A549 (cell line): ENCODE measurements at regions not wholly inside any gene's neighbourhood (a gene's known extent, or its start where the extent isn't known, plus 50 kb on each side); places are given as distances from the start of the nearest gene placed in this dataset.

Experiments used
- ATAC-seq, 2 experiments: fragments of 200-7000 bp in 1 of 2; fragments of >200 bp in 1 of 2; cut with Nextera tagmentation in 1 of 2; cut with Tn5 transposase in 1 of 2; 3 replicates each; pipeline versions ENCODE4 v1.8.0 to v1.9.1; 2018 to 2020; ENCODE audit warnings: mild to moderate bottlenecking in 1 of 2, moderate library complexity in 1 of 2
- CTCF ChIA-PET: fragments of 300-600 bp; sonication (Branson Sonifier 250); formaldehyde crosslinking; extraction: SDS; loops from one replicate; lab custom pipeline; 2021; ENCODE audit warnings: antibody characterized with exemption, inconsistent platforms; lab: Yijun Ruan, JAX
- POLR2A ChIA-PET: fragments of 350-600 bp; formaldehyde crosslinking; extraction: SDS; loops from one replicate; lab custom pipeline; 2021; ENCODE audit warnings: antibody characterized with exemption, inconsistent platforms; lab: Yijun Ruan, JAX
- DNase-seq, 2 experiments: peaks; one replicate each; pipeline versions ENCODE4 v3.0.0 to v3.0.0-alpha.2; 2011 to 2016; ENCODE audit warnings: low read depth in 1 of 2, low spot score in 1 of 2
- FAIRE-seq: peaks from 2 replicates; lab custom pipeline; 2011; peaks lifted over from hg19 to GRCh38; lab: Jason Lieb, UNC
- H3K27ac ChIP-seq, 2 experiments: fragments of >200 bp; sonication (Bioruptor Twin); formaldehyde crosslinking; 3 replicates each; pipeline ENCODE4 v1.5.1; 2016 to 2017
- H3K4me1 ChIP-seq: fragments of >200 bp; sonication (Bioruptor Twin); formaldehyde crosslinking; 3 replicates; pipeline ENCODE4 v1.6.1; 2016
- H3K4me2 ChIP-seq: fragments of >200 bp; sonication (Bioruptor Twin); formaldehyde crosslinking; 3 replicates; pipeline ENCODE4 v1.6.1; 2016
- H3K4me3 ChIP-seq: fragments of >200 bp; sonication (Bioruptor Twin); formaldehyde crosslinking; 3 replicates; pipeline ENCODE4 v1.5.1; 2016
- H3K9me3 ChIP-seq: fragments of >200 bp; sonication (Bioruptor Twin); formaldehyde crosslinking; 3 replicates; pipeline ENCODE4 v1.6.1; 2016
- BHLHE40 ChIP-seq: IDR thresholded peaks from 2 replicates; pipeline ENCODE4 v1.6.1; 2012; ENCODE audit warnings: low read depth, low read length, inconsistent platforms
- CBX2 ChIP-seq: fragments of 200-600 bp; sonication (generic); IDR thresholded peaks from 2 replicates; pipeline ENCODE4 v1.6.1; 2016; ENCODE audit warnings: low read depth, mild to moderate bottlenecking, borderline replicate concordance
- CEBPB ChIP-seq, 2 experiments: fragments of >200 bp in 1 of 2; sonication (Bioruptor Twin) in 1 of 2; formaldehyde crosslinking in 1 of 2; IDR thresholded peaks; 2 replicates each; pipeline ENCODE4 v1.6.1; 2012 to 2016
- CTCF ChIP-seq: fragments of >200 bp; sonication (Bioruptor Twin); formaldehyde crosslinking; IDR thresholded peaks from 3 replicates; pipeline ENCODE4 v1.5.1; 2016
- E2F6 ChIP-seq: IDR thresholded peaks from 2 replicates; pipeline ENCODE4 v1.6.1; 2012; ENCODE audit warnings: low read depth, borderline replicate concordance
- EHMT2 ChIP-seq: fragments of 200-600 bp; sonication (generic); IDR thresholded peaks from 2 replicates; pipeline ENCODE4 v1.6.1; 2016; ENCODE audit warnings: antibody characterized with exemption, low read depth, mild to moderate bottlenecking, moderate library complexity
- ESRRA ChIP-seq: fragments of 150-350 bp; IDR thresholded peaks from 2 replicates; pipeline ENCODE4 v1.6.1; 2014; ENCODE audit warnings: mild to moderate bottlenecking, low read length, borderline replicate concordance
- FOSL2 ChIP-seq, 2 experiments: fragments of 450-650 bp in 1 of 2; fragments of >200 bp in 1 of 2; sonication (Bioruptor Twin) in 1 of 2; formaldehyde crosslinking; IDR thresholded peaks; 2 replicates each; pipeline versions ENCODE4 v1.5.0 to v1.6.1; 2016 to 2020; ENCODE audit warnings: mild to moderate bottlenecking in 1 of 2, moderate library complexity in 1 of 2
- FOXS1 ChIP-seq: fragments of 250-450 bp; sonication (Bioruptor Pico); IDR thresholded peaks from 2 replicates; pipeline ENCODE4 v1.5.0; 2020; ENCODE audit warnings: mild to moderate bottlenecking, moderate library complexity
- GATA3 ChIP-seq: IDR thresholded peaks from 2 replicates; pipeline ENCODE4 v1.6.1; 2012; ENCODE audit warnings: borderline replicate concordance
- HDAC2 ChIP-seq: fragments of 200-600 bp; sonication (generic); IDR thresholded peaks from 2 replicates; pipeline ENCODE4 v1.6.1; 2016
- HOXA7 ChIP-seq: fragments of 250-450 bp; sonication (Bioruptor Pico); IDR thresholded peaks from 2 replicates; pipeline ENCODE4 v1.5.0; 2020; ENCODE audit warnings: mild to moderate bottlenecking, moderate library complexity
- JUN ChIP-seq, 2 experiments: fragments of >200 bp; sonication (Bioruptor Twin); formaldehyde crosslinking; IDR thresholded peaks; 2 replicates in 1 of 2; 3 replicates in 1 of 2; pipeline ENCODE4 v1.6.1; 2016 to 2017
- KDM1A ChIP-seq: fragments of 200-600 bp; sonication (generic); IDR thresholded peaks from 2 replicates; pipeline ENCODE4 v1.6.1; 2016; ENCODE audit warnings: low read depth, mild to moderate bottlenecking
- MYC ChIP-seq: IDR thresholded peaks from 2 replicates; pipeline ENCODE4 v1.6.1; 2012; ENCODE audit warnings: mild to moderate bottlenecking, inconsistent platforms, low read length, improper control_type of control experiment, borderline replicate concordance
- NFE2L2 ChIP-seq: fragments of 150-350 bp; conservative IDR thresholded peaks from 2 replicates; pipeline ENCODE4 v1.6.1; 2014; ENCODE audit warnings: low read length
- POLR2A ChIP-seq: IDR thresholded peaks from 2 replicates; pipeline ENCODE4 v1.6.1; 2012; ENCODE audit warnings: mild to moderate bottlenecking, low read length
- RCOR1 ChIP-seq: fragments of 150-350 bp; IDR thresholded peaks from 2 replicates; pipeline ENCODE4 v1.6.1; 2014; ENCODE audit warnings: antibody characterized with exemption, low read length, low read depth
- REST ChIP-seq: fragments of 200-600 bp; sonication (generic); IDR thresholded peaks from 2 replicates; pipeline ENCODE4 v1.6.1; 2016; ENCODE audit warnings: antibody characterized with exemption, mild to moderate bottlenecking, moderate library complexity
- RFX5 ChIP-seq: fragments of 450-650 bp; IDR thresholded peaks from 2 replicates; pipeline ENCODE4 v1.7.1; 2014; ENCODE audit warnings: antibody characterized with exemption, mild to moderate bottlenecking, moderate library complexity
- RNF2 ChIP-seq: fragments of 200-600 bp; sonication (generic); IDR thresholded peaks from 2 replicates; pipeline ENCODE4 v1.6.1; 2016; ENCODE audit warnings: low read depth, mild to moderate bottlenecking, antibody characterized with exemption, moderate library complexity, borderline replicate concordance
- SMC3 ChIP-seq: fragments of >200 bp; sonication (Bioruptor Twin); formaldehyde crosslinking; IDR thresholded peaks from 3 replicates; pipeline ENCODE4 v1.6.1; 2018; ENCODE audit warnings: inconsistent platforms
- TP53 ChIP-seq: fragments of 250-450 bp; sonication (Bioruptor Pico); IDR thresholded peaks from 2 replicates; pipeline ENCODE4 v1.5.0; 2021; ENCODE audit warnings: mild to moderate bottlenecking, moderate library complexity
- WGBS: methylation state at CpG from one replicate; pipeline ENCODE4 v1.1.6; 2017; ENCODE audit errors: missing lambda C conversion rate; 5-methylcytosine and 5-hydroxymethylcytosine counted together

GRCh38 chr2:120477198-120477597, 131.3 kb downstream of the INHBB start:
- 65% methylated on average over 2 of the region's 3 CpGs for WGBS
- CTCF ChIA-PET, result interaction anchor here (1.1 kb wide), 1 partner anchor 20 kb away, joined by 3 read pairs; no protein-coding TSS in a partner anchor
- POLR2A ChIA-PET, result no interaction called here

GRCh38 chr2:120477831-120478481, 132.0 kb downstream of the INHBB start:
- FAIRE-seq (no peak), ATAC-seq (no peak; a peak in 1 of 6 replicates), DNase-seq (no peak)
- TF ChIP-seq CBX2 (no peak), RFX5 (no peak), BHLHE40 (no peak), RCOR1 (no peak), KDM1A (no peak), FOSL2 (IDR thresholded peaks at IDR 0.05) (no peak), FOSL2 (CRISPR knock-in tag; IDR thresholded peaks at IDR 0.05) (no peak)
- Histone ChIP-seq H3K4me1 (peaks cover 13% of the 10 kb centered on the region), H3K4me2 (no peak overlapping the region), H3K9me3 (no peaks in the 10 kb centered on the region), H3K4me3 (no peak overlapping the region), H3K27ac (no peak overlapping the region; a peak in 1 of 6 replicates)
- CTCF ChIA-PET, result interaction anchor here (1.0 to 1.1 kb wide), 2 partner anchors 19 to 20 kb away, joined by 3 read pairs; no protein-coding TSS in a partner anchor
- WGBS, result 90% methylated on average over 6 of the region's 6 CpGs
- POLR2A ChIA-PET, result no interaction called here

More at GRCh38 chr2:120477198-120477597, 131.3 kb downstream of the INHBB start:
- Histone ChIP-seq H3K27ac (no peak overlapping the region), H3K9me3 (peaks cover 3% of the 10 kb centered on the region; the same call in 1 of the 3 replicates), H3K4me3 (no peak overlapping the region), H3K4me2 (no peak overlapping the region), H3K4me1 (peaks cover 13% of the 10 kb centered on the region)
- DNase-seq (no peak), ATAC-seq (no peak), FAIRE-seq (no peak)
- TF ChIP-seq EHMT2, result no peak

- DNase-seq (no peak), ATAC-seq (no peak), FAIRE-seq (no peak)
- H3K4me2 ChIP-seq, result no peak overlapping the region
- H3K9me3 ChIP-seq, result no peaks in the 10 kb centered on the region
- WGBS, result 71% methylated on average over 9 of the region's 9 CpGs
- POLR2A ChIA-PET, result no interaction called here
- H3K4me3 ChIP-seq, result no peak overlapping the region
- no peak overlapping the region for H3K27ac ChIP-seq
- CTCF ChIA-PET, result interaction anchor here (0.6 to 1.8 kb wide), 3 partner anchors 9 to 195 kb away, joined by 3 to 5 read pairs (median 4); no protein-coding TSS in a partner anchor
- peaks cover under 1% of the 10 kb centered on the region; the same call in 1 of the 3 replicates for H3K4me1 ChIP-seq
- no peak for TF ChIP-seq POLR2A
- no peak for TF ChIP-seq FOXS1 (CRISPR knock-in tag)
- no peak for TF ChIP-seq MYC
- TF ChIP-seq JUN (IDR thresholded peaks at IDR 0.05), result no peak
- TF ChIP-seq HOXA7 (CRISPR knock-in tag), result no peak
- TF ChIP-seq GATA3, result no peak
- TF ChIP-seq HDAC2, result no peak
Observed at GRCh38 chr2:120480346-120480902, 134.5 kb downstream of the INHBB start.

- ATAC-seq (no peak), DNase-seq (no peak), FAIRE-seq (no peak)
- no peaks in the 10 kb centered on the region for H3K9me3 ChIP-seq
- no peak overlapping the region for H3K4me2 ChIP-seq
- H3K4me1 ChIP-seq, result no peaks in the 10 kb centered on the region
- ChIA-PET CTCF (interaction anchor here (1.4 to 1.8 kb wide), 2 partner anchors 10 to 72 kb away, joined by 4 to 5 read pairs; no protein-coding TSS in a partner anchor), POLR2A (no interaction called here)
- 86% methylated on average over 3 of the region's 5 CpGs for WGBS
- H3K4me3 ChIP-seq, result no peak overlapping the region
- H3K27ac ChIP-seq, result no peak overlapping the region
- TF ChIP-seq ESRRA (no peak), CEBPB (IDR thresholded peaks at IDR 0.05) (no peak), TP53 (CRISPR knock-in tag) (no peak), FOSL2 (IDR thresholded peaks at IDR 0.05) (no peak), FOSL2 (CRISPR knock-in tag; IDR thresholded peaks at IDR 0.05) (no peak), SMC3 (no peak), POLR2A (no peak), CTCF (no peak), RNF2 (no peak), E2F6 (no peak), NFE2L2 (no peak), REST (no peak)
Observed at GRCh38 chr2:120480903-120481445, 135.0 kb downstream of the INHBB start.
